Hematopoietic multipotent progenitor cell treated with erythropoietin and hydrocortisone succinate and interleukin-3 and kit ligand, for 8 days (in vitro differentiated cells): ENCODE measurements at regions not wholly inside any gene's neighbourhood (a gene's known extent, or its start where the extent isn't known, plus 50 kb on each side); places are given as distances from the start of the nearest gene placed in this dataset.

Experiments used
- DNase-seq: peaks from one replicate; pipeline ENCODE4 v3.0.0-alpha.2; 2015

DNA sequence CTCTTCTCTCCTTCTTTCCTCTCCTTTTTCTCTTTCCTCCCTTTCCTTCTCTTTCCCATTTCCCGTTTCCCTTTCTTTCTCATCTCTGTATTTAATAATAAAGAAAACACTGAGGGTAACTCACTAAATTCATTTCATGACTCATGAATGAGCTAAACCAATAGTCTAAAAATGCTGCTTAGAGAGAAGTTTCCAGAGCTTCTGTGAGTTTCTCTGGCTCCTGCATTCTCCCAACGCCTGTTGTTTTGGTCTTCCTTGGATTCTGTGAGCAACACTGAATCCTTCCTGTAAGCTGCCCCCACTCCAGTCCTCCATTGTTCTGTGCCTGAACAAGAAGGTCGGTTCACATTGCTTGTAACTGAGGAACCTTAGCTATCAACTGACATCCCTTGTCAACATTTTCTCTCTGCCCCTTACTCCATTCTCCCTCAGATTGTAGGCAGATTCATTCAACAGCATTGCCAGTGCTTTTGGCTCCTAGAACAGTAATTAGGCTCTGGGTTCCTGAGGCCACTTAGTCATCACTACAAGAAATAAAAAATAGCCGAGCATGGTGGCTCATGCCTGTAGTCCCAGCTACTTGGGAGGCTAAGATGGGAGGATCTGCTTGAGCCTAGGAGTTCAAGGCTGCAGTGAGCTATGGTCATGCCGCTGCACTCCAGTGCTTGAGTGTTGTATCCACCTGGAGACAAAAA, 237.7 kb upstream of the KLF4 start:
- DNase-seq, result no peak

DNA sequence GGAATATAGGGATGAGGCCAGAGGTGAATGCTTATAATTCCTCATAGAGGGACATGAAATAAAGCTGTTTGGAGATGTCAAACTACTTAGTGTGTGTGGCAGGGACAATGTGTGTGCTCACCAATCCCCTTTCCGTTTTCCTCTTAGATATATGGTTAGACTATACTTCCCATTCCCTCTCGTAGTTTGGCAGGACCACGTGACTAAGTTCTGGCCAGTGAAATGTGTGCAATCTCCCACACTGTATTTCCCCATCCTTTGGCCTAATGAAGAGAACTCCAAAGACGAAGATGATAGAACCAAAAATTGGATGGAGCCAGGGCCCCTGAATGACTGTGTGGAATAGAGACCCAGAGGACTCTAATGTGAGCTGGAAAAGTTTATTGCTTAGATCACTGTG, 233.4 kb upstream of the KLF4 start:
- DNase-seq, result no peak

DNA sequence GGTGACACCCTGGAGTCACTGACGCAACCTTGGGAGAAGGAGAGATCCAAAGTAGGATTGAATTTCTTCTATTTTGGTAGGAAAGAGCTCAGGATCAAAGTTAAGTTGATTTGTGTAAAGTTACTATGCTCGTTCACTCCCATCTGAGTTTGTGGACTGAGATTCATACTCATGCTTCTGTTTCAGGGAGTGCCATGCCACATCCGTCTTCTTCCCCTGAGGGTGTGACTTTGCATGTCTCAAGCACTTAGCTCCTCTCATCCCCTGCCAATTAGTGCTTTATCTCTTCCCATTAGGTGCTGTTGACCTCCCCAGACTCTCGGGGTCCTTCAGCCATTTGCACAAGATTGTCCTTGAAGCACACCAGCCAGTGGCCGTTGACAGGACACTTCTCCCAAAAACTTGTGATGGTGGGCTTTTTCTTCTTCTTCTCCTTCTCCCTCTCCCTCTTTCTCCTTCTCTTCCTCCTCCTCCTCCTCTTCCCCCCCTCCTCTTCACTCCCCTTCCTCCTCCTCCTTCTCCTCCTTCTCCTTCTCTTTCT, 232.2 kb upstream of the KLF4 start:
- DNase-seq, result no peak

DNA sequence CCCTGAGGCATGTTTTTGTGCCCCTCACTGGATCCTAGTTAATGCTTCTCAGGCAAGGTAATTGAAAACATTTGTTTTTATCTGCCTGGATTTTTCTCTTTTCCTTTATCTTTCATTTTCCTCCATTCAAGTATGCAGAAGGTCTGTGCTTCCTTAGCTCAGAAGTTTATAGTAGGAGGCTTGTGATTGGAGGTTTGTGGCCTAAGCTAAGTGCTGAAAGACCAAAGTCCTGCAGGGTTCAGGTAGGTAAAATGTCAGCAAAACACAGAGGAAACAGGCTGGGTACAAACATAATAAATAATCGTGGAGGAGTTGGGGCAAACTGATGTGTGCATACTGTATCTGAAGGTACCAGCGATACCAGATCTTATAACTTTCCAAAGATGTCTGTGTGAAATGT, 230.9 kb upstream of the KLF4 start:
- DNase-seq, result no peak

DNA sequence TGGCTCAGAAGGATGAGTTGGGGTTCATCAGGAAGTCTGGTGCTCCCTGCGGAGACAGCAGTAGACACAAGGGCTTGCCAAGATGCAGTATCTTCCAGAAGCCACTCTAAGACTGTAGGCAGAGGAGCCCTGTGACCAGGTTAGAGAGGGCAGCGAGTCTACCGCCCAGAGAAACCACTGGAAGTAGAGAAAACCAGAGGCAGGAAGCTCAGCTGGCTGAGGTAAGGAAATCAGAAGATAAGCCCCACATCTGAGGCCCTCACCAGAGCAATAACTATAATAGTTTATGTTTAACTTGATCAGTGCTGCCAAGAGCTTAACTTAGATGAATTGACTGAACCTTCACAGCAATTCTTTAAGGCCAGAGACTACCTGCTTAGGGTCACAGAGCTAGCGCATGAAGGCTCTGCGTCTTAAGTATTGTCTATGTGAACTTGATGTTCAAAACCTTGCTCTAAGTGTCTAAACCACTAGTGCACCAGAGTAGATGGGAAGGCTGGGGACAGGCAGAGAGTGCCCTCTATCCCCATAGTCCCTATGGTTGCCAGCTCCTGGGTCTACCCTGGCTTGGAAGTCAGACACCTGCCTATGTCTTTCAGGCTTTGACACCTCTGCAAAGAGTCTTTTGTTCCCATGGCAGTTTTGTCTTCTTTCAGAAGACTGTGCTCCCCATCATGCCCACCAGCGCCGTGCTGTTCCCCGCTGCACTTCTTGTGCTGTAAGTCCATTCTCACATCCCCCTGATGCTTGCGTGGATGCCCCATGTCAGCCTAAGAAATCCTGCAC, 228.2 kb upstream of the KLF4 start:
- no peak for DNase-seq

DNA sequence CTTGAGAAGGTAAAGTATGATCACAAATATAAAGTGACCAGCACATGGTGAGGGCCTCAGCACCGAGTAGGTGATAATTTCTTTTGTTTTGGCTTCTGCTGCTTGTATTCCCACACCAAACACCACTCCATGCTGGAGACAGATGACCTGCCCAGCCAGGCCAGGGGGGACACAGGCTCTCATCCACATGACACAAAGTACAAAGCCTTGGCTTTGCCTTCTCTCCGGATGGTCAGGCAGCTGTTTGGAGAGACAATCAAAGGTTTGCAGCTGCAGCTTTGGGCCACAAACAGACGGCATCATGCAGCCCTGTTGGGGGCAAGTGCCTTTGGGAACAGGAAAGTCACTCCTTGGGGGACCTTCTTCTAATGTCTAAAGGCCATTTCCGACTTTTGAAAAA, 226.2 kb upstream of the KLF4 start:
- DNase-seq, result no peak

DNA sequence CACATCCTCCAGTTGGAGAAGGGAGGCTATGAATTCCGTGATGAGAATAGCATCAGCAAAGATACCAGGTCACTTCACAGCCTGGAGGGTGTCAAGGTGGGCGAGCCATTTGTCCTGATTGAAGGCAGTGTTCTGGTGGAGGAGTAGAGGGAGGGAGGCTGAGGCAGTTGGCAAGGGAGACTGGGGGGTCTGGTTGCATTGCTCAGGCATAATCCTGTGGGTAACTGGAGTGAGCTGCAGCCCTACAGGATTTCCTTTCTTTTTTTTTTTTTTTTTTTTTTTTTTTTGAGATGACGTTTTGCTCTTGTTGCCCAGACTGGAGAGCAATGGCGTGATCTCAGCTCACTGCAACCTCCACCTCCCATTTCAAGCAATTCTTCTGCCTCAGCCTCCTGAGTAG, 223.9 kb upstream of the KLF4 start:
- no peak for DNase-seq

DNA sequence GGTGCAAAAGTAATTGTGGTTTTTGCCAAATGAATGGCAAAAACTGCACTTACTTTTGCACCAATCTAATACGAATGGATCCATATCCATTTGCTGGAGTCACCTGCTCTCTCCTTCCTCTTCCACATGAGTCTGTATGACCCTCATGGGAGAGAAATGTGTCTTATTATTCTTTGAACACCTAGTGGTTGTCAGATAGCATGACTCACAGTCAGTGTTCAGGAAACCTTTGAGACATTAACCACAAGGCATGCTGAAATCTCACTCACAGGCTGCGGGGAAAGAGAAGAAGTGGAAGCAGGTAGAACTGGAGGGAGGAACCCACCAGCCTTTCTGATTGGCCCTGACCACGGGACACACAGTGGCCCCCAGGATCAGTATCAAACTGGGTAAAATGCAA, 222.8 kb upstream of the KLF4 start:
- peak; percentile 19 for DNase-seq

DNA sequence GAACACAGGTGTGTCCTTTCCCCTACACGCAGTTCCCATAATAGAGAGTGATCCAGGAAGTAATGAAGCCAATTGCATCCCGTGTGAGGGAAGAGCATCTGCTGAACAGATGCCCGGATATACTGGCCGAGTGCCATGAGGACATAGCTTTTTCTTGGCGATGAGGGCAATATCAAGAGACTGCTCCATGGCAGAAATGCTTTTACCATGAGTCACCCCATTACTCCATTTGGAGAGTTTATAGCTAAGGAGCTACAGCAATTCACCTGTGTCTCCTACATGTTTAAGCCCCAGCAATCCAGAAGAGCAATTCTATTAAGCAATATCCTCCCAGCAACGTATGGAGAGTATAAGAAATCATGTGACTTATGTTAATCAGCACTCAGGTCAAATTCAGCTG, 222.0 kb upstream of the KLF4 start:
- DNase-seq, result no peak

DNA sequence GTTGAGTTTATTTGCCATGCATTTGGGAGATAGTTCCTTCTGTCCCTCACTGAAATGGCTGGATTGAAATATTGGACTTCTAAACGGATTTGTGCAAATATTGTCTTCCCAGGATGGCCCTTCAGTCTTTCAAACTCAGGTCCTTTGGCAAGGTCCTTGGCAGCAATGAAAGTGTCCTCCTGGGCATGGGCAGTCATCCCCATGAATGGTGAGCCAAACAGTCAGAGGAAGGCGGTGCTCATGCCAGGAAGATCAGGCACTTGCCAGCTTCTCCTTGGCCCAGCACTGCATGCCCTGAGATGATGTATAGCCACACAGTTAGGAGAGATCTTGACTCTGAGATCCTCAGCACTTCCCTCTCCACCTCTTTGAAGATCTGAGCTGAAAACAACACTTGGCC, 221.4 kb upstream of the KLF4 start:
- DNase-seq, result no peak

DNA sequence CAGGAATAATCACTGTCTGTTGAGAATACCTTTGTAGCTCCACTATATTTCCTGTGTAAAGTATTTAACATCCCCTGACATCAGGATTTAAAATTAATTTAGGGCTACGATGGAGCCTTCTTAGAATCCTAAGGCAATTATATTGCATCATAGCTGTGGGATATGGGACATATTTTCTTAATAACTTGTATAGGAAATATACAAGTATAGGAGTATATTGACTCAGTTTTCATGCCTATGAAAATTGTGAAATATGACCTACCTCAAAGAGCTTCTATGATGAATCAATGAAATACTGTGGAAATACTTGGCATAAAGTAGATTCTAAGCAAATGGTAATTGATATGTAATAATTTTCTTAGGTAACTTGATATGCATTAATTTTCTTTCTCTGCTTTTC, 221.0 kb upstream of the KLF4 start:
- no peak for DNase-seq

DNA sequence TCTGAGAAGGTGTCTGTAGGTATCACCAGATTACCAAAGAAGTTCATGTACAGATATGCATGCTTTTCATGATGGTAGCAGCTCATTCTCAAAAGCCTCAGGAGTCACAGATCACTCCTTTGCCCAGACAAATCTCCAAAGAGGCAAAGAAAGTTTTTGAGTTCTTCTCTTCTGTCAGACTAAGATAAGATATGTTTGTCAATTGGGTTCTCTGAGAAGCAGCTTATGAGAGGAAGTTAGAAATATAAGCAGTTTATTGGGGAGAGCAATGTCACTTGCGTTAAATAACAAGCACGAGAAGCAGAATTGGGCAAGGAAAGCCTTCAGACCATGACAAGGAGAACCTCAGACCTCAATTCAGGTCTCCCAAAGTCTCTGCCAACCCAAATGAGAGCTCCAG, 219.2 kb upstream of the KLF4 start:
- DNase-seq, result peak; percentile 70

DNA sequence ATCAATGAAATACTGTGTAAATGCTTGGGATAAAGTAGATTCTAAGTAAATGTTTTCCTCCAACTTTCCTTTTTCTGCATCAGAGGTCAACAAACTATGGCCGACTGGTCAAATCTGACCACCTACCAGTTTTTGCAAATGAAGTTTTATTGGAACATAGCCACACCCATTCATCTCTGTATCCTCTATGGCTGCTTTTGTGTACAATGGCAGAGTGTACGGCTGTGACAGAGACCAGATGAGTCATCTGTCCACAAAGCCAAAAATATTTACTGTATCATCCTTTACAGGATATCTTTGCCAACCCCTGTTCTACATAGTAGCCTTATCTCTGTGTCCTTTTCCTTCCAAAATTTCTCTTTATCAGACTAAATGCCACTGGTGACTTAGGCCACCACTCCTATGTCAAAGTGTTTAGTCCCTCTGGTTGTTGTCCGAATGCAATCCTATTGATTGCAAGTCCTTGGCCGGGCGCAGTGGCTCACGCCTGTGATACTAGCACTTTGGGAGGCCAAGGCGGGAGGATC, 218.4 kb upstream of the KLF4 start:
- peak; percentile 84 for DNase-seq

DNA sequence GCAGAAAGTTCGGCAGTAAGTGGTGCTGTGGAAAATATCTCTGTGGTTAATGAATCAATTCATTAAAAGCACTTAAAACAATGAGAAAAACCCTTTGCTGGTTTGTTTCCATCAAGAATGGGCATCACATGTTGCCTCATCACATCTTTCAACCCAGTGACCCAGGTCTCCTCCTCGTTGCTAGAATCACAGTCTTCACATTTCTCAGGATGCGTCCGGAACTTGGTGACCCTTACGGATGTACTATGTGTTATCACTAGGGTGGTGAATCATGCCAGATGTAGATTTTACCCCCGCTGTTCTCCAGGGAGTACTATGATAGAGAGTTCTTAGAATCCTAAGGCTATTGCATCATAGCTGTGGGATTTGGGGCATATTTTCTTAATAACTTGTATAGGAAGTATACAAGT, 217.9 kb upstream of the KLF4 start:
- peak; percentile 45 for DNase-seq

DNA sequence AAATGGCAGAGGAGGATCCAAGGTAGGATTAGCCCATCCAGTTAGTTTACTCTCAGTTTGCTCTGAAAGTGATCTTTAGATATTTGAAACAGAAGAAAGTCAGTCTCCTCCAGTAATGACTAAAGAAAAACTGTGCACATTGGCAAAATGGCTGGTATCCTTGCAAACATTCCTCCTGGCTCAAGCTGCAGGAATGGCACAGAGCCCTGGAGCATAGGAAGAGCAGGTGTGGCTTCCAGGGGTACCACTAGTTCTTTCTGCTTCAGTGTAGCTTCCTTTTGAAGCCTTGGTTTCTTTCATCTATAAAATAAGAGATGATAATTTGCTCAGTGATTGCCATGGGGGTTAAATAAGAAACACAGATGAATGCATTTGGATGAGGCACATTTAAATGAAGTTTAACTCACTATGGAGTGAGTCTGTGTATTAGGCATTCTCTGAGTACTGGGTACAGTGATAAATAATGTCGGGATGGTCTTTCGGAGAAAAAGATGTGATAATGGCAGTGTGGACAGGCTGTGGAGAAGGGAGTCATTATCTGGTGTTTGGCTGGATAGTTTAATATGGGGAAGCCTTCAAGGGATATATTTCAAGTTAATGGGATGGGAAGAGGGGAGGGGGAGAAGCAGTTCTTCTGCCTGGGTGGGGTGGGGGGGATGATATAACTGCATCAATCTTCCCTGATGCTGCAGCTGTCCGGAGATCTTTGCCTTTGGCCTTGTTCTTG, 217.3 kb upstream of the KLF4 start:
- DNase-seq, result no peak

DNA sequence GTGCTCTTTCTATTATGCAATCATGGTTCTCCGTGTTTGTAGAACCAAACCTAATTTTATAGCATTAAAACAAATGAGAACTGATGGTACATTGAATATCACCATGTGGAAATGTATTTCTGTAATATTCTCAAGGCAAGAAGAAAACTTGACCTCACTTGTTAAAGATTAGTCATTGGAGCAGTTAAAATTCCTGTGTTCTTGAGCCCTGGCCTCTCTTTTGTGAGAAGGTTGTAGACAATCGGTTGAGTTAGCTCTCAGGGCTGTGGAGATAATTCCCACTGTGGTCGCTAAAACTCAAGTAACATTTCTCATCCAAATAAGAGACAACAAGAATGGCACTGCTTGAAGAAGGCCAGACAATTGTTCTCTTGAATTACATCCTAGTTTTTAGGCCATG, 216.0 kb upstream of the KLF4 start:
- no peak for DNase-seq

DNA sequence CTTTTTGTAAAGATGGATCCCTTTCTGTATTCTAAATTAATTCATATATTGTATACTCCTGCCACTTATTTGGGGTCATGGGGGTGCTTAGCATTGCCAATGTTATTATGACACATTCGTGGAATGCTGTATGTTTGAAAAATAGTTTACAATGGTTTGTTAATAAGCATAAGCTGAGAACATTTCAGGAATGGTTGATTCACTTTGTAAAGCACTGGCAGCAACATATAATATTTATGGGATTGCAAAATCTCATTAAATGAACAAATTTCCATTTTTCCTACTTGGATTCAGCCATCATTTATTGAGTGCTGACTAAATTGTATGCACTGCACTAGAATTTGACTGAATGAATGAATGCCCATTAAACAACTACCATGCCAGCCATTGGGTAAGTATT, 215.2 kb upstream of the KLF4 start:
- DNase-seq, result no peak

DNA sequence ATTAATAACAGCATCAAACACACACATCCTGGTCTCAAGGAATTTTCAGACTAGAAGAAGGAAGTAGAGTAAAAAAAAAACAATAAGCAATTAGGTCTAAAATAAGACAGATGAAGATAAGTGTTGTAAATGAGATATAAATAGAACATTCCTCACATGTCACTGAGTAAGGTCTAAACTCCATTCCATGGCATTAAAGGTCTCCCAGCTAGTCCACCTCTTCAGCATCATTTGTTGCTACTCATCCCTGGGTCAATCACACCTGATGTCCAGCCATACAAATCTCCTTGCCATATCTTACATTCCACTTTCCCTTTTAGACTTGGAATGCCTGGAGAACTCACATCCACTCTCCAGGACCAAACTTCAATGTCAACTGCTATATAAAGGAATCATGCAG, 214.1 kb upstream of the KLF4 start:
- no peak for DNase-seq

DNA sequence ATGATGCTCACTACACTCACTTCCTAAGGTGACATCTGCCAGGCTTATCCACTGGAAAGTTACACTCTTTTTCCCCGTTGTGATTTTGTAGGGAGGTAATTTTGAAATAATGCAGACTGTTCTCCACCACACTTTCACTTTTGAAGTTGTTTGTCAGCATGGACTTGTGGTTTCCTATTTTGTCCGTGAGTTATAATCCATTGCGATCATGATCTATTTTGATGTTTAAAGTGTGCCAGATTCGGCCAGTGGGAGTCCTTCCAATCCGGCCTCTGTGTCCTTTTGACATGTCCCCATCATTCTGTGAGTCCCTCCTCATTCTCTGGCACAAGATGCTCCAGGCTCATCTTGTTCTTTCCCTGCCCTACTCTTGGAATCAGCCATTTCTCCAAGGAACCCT, 211.3 kb upstream of the KLF4 start:
- DNase-seq, result no peak

DNA sequence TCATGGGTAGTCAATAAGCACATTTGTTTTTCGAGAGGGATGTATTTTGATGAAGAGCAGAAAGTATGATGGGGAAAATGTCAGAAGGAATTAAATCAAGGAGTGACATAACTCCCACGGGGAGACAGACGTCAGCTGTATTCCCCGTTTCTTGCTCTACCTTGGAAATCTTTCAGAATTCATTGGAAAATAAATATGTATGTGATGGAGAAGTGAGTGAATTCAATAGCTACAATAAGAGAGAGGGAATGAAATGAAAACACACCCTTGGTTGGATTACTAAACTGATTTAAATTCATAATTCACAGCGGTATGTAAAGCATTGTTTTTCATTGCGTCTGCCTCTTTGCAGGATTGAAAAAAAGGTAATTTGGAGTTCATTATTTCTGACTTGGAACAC, 209.7 kb upstream of the KLF4 start:
- no peak for DNase-seq

DNA sequence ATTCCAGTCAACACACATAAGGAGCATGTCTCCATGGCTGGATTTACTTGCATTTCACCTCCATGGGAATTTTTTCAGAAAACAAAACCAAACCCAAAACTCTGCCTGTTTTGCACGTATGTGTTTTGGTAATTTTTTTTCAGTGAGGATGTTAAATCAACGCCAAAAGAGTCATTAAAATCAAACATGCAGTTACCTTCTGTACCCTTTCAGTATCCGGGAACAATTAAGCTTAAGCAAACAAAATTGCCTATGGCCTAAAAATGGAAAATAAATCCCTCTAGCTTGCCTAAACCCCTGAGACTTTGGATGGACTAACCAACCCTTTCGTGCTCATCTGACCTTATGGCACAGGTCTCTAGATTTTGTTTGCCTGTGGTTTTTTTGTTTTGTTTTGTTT, 209.2 kb upstream of the KLF4 start:
- no peak for DNase-seq

DNA sequence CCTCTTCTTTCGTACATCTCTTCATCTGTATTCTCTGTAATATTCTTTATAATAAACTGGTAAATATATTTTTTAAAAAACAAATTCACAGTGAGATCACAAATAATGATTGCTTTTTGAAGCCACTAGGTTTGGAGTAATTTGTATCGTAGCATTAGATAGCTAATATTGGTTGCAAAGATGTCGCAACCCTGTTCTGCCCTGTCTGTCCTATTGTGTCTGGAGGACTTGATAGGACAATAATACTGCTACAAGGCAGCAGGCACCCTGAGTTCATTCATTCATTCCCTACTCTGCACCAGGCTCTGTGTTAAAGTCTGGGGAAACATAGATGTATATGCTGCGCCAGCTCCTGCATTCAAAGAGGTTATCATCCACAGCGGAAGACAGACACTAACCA, 206.7 kb upstream of the KLF4 start:
- DNase-seq, result no peak

DNA sequence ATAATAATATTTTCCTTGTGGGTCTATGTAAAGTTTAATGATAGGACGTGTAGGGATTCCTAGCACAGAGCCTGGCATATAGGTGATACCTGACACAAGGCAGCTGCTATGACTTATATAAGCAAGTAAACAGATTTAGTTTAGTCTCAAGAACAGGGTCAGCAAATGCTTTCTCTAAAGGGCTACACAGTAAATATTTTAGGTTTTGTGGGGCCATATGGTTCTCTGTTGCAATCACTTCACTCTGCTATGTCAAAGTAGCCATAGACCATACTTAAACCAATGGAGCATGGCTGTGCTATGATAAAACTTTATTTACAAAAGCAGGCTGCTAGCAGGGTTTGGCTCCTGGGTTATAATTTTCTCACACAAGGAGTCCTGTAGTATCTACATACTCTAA, 204.8 kb upstream of the KLF4 start:
- no peak for DNase-seq
